DOHH2 (cell line): ENCODE measurements at regions not wholly inside any gene's neighbourhood (a gene's known extent, or its start where the extent isn't known, plus 50 kb on each side); places are given as distances from the start of the nearest gene placed in this dataset.

ENCODE experiments used
- EZH2phosphoT487 ChIP-seq: fragments of 200-600 bp; sonication (generic); IDR thresholded peaks from 2 replicates; pipeline ENCODE4 v1.6.1; 2017; ENCODE audit warnings: borderline replicate concordance, mild to moderate bottlenecking, antibody characterized with exemption, low read length, moderate library complexity, mixed read lengths
- TF ChIP-seq, protein P1 (sequence below): fragments of 200-600 bp; sonication (generic); IDR thresholded peaks from one replicate; pipeline ENCODE4 v1.5.1; 2014; ENCODE audit warnings: antibody characterized with exemption, mild to moderate bottlenecking, low read depth, low read length; ENCODE audit not compliant: poor library complexity, severe bottlenecking

DNA sequence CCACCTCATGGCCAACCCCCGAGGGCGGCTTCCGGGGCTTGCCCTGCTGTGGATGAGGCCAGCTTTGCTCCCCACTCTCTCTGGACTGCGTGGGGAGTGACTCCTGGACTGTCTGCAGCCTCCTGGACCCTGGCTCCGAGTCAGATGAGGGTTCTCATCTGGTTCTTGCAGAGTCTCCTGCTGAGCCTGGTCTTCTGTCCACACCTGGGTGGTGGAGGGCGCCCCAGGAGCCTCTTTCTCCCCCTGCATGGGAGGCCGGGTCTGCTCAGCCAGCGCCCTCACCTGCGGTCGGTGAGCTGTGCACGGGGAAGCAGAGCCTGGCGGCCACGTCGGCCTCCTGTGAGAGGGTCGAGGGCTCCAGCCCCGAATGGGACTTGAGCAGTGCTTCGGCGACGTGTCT is 78.3 kb downstream of the RTP5 start:
- TF ChIP-seq, protein P1, sequence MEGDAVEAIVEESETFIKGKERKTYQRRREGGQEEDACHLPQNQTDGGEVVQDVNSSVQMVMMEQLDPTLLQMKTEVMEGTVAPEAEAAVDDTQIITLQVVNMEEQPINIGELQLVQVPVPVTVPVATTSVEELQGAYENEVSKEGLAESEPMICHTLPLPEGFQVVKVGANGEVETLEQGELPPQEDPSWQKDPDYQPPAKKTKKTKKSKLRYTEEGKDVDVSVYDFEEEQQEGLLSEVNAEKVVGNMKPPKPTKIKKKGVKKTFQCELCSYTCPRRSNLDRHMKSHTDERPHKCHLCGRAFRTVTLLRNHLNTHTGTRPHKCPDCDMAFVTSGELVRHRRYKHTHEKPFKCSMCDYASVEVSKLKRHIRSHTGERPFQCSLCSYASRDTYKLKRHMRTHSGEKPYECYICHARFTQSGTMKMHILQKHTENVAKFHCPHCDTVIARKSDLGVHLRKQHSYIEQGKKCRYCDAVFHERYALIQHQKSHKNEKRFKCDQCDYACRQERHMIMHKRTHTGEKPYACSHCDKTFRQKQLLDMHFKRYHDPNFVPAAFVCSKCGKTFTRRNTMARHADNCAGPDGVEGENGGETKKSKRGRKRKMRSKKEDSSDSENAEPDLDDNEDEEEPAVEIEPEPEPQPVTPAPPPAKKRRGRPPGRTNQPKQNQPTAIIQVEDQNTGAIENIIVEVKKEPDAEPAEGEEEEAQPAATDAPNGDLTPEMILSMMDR: no peak
- TF ChIP-seq EZH2phosphoT487: no peak
